ENCODE measurements at regions not wholly inside any gene's neighbourhood (a gene's known extent, or its start where the extent isn't known, plus 50 kb on each side); places are given as distances from the start of the nearest gene placed in this dataset.

DNA sequence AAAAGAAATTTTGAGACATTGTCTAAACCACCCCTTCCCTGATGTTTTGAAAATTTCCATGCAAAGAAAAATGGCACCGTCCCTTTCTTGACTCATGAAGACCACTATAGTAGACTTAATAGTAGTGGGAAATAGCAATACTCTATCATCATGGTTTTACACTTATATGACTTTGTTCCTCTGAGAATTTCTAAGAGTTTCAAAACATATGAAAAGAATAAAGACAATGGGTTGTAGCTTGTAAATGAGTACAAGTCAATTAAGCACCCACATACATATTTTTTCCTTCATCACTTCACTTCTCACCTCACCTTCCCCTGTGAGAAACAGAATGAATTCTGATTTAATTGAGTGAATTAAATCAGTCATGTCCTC lies 151.7 kb downstream of the LYPLAL1 start:
- TF ChIP-seq, protein P1, sequence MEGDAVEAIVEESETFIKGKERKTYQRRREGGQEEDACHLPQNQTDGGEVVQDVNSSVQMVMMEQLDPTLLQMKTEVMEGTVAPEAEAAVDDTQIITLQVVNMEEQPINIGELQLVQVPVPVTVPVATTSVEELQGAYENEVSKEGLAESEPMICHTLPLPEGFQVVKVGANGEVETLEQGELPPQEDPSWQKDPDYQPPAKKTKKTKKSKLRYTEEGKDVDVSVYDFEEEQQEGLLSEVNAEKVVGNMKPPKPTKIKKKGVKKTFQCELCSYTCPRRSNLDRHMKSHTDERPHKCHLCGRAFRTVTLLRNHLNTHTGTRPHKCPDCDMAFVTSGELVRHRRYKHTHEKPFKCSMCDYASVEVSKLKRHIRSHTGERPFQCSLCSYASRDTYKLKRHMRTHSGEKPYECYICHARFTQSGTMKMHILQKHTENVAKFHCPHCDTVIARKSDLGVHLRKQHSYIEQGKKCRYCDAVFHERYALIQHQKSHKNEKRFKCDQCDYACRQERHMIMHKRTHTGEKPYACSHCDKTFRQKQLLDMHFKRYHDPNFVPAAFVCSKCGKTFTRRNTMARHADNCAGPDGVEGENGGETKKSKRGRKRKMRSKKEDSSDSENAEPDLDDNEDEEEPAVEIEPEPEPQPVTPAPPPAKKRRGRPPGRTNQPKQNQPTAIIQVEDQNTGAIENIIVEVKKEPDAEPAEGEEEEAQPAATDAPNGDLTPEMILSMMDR (conservative IDR thresholded peaks at IDR 0.05; ENCODE audit: low read depth, low read length) = no peak
- TF ChIP-seq EZH2 (IDR thresholded peaks at IDR 0.05; ENCODE audit: low read length, unreplicated experiment) = no peak
- TF ChIP-seq EZH2phosphoT487 (IDR thresholded peaks at IDR 0.05; ENCODE audit: borderline replicate concordance, low read length) = no peak

Measured in PC-3 (cell line).